Globus pallidus (tissue), 1 donor: ENCODE measurements at regions not wholly inside any gene's neighbourhood (a gene's known extent, or its start where the extent isn't known, plus 50 kb on each side); places are given as distances from the start of the nearest gene placed in this dataset.
"Not testable (repeated sequence)": the region's sequence is repeated elsewhere in the genome, so short reads cannot be mapped to it uniquely, and the experiment has no call there.

Source experiments
- DNase-seq: peaks from one replicate; pipeline ENCODE4 v3.0.0-alpha.2; 2015; ENCODE audit warnings: low spot score

DNA sequence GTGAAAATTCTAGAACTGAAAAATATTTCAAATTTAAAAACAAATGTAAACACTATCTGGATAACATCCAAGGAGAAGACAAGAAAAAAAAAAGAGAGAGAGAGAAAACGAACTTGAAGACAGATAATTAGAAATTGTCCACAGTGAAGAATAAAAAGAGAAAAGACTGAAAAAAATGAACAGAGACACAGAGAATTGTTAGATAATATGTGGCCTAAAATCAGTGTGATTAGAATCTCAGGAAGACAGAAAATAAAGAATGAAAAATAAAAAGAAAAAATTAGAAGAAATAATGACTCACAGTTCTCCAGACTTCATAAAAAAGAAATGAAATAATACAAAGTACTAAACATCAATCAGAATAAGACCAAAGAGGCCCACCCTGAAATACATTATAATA is 1209.3 kb downstream of the FSCB start:
- no peak for DNase-seq

DNA sequence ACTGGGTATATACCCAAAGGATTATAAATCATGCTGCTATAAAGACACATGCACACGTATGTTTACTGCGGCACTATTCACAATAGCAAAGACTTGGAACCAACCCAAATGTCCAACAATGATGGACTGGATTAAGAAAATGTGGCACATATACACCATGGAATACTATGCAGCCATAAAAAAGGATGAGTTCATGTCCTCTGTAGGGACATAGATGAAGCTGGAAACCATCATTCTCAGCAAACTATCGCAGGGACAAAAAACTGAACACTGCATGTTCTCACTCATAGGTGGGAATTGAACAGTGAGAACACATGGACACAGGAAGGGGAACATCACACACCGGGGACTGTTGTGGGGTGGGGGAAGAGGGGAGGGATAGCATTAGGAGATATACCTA is 1211.0 kb downstream of the FSCB start:
- not testable (repeated sequence) for DNase-seq

DNA sequence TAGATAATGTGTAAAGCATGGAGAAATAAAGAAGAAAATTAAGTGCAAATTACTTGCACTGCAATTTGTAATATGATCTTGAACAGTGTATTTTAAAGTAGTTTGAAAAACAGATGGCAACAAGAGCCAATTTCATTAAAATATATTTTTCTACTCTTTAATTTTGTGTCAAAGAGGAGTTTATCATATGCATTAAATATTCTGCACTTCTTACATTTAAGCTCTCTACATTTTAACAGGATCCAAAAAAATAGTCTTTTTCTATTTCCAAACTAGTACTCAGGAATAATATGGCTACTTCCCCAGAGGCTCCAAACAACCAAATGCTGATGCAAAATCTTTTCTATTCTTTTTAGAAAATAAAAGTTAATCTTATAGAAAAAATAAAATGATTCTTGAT is 1221.5 kb downstream of the FSCB start:
- no peak for DNase-seq

DNA sequence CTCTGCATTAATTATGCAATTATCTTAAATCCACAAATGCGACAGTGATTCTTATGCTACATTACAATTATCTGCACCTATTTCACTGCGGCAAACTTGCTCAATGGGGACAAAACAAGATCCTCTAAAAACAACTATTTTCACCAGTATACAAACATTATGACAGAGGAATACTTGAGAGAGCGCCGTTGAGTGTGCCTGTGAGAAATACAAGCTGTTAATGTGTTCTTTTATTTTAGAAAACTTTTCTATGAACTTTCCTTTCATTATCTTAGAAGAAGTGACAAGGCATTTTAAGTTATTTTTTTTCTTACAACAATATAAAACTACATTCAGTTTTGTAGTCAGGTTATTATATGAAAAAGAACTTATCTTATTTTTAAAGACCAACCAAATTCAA is 1247.0 kb downstream of the FSCB start:
- no peak for DNase-seq

DNA sequence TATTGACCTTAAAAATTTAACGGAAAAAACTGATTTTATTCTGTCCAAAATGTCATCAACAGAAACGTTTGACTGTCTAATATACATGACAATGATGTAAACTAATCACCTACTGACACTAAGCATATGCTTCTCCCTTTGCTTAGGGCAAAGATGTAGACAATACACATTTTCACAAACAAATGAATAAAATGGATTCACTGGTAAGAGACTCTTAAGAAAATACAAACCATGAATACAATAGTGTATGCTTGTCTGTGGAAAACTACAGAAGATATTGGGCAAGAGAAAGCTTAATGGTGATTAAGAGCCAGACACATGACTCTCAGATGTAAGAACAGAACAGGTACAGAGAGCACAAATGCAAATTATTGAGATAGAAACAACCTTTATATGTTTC is 1248.7 kb downstream of the FSCB start:
- no peak for DNase-seq

DNA sequence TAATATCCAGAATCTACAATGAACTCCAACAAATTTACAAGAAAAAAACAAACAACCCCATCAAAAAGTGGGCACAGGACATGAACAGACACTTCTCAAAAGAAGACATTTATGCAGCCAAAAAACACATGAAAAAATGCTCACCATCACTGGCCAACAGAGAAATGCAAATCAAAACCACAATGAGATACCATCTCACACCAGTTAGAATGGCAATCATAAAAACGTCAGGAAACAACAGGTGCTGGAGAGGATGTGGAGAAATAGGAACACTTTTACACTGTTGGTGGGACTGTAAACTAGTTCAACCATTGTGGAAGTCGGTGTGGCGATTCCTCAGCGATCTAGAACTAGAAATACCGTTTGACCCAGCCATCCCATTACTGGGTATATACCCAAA is 1250.1 kb downstream of the FSCB start:
- DNase-seq = not testable (repeated sequence)

DNA sequence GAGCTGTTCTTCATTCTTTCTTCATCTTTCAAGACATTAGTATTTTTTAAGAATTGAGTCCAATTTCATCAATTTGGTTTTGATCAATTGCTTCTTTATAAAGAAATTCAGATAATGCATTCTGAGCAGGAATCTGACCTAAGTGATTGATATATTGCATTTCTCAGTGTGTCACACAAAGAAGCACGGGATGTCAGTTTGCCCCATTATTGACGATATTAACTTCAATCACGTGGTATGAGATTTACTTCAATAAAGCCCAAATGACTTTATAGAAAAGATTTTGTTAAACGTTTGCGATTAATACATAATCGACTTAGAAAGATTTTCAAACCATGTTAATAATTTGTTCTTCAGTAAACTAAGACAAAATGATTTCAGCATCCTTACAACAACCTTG is 1254.2 kb downstream of the FSCB start:
- DNase-seq = no peak

DNA sequence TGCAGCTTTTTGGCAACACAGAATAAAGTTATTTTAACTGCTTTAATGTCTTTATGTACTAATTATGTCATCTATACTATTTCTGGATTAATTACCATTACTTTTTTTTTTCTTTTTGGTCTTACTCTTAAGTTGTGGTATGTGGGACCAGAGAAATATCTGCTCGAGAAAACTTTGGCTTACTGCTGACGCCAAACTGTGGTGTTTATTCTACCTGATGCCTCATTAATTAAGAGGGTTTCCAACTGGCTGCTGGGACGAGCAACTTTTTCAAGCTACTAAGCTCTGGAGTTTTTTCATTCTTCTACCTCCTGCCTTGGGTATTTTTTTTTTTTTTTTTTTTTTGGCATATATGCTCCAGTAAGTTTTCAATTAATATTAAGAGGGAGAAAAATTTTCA is 1257.5 kb downstream of the FSCB start:
- DNase-seq = no peak

DNA sequence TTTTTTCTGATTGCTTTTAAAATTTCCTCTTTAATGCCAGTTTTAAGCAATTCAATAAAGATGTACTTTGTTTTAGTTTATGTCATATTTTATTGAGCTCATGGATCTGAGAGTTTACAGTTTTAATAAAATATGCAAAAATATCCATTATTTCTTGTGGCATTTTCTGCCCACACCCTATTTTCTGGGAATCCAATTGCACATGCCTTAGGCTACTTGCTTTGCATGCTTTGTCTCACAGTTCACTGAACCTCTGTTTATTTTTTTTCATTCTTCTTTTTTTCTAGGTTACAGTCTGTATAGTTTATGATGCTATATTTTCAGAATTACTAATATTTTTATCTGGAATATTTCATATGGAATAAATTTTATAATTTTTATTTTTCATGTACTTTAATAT is 1258.0 kb downstream of the FSCB start:
- no peak for DNase-seq

DNA sequence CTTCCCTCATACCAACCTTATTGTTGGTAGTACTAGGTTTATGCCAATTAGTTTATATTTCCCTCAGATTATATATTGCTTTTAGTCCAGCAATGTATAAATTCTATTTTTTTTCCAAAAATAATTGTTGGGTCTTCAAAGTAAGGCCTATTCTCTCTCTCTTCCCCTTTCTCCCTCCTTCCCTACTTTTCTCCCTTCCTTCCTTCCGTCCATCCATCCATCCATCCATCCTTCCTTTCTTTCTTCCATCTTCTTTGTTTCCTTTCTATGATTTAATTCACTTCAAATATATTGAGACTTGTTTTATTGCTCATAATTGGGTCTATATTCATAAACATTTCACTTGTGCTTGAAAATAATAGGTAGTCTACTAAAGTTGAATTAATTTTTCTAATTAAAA is 1259.2 kb downstream of the FSCB start:
- DNase-seq = no peak

DNA sequence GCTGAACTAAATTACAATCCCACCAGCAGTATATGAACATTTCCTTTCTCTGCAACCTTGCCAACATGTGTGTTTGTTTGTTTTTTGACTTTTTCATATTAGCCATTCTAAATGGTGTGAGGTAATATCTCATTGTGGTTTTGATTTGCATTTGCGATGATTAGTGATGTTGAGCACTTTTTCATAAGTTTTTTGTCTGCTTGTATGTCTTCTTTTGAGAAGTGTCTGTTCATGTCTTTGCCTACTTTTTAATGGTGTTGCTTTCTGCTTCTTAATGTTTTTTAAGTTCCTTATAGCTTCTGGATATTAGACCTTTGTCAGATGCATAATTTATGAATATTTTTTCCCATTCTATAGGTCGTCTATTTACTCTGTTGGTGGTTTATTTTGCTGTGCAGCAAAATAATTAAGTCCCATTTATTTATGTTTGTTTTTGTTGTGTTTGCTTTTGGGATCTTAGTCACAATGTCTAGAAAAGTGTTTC is 1262.9 kb downstream of the FSCB start:
- DNase-seq = no peak

DNA sequence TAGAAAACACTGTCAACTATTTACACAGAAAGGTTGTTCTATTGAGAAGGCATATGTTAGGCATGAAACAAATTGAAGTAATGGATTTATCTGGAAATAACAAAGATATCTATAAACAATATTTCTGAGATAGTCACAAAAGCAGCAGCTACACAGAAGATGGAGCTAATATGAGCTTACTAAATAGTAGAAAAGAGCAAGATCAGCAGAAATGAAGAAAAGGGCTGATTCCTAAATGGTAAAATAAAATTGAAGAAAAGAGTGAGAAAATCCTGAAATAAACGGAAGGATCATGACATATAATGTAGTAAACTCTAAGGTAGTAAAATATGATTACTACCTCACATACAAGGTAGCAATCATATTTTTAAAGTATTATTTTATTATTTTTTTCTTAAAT is 1263.9 kb downstream of the FSCB start:
- no peak for DNase-seq

DNA sequence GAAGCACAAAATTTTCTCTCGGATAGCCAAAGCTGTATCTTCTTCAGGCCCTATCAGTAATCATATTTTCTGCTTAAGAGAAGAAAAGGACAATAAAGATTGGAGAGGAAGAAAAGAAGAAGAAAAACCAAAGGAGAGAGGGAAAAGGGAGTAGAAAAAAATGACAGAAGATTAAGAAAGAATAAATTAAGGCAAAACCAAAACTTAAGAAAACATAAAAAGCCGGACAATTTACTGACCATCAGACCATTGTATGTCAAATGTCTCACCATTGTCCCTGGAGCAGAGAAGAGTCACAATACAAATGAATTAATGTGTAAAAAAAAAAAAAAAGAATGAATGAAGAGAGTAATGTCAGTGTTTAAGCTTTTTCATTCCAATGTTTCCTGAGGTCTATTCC is 1274.8 kb downstream of the FSCB start:
- no peak for DNase-seq

DNA sequence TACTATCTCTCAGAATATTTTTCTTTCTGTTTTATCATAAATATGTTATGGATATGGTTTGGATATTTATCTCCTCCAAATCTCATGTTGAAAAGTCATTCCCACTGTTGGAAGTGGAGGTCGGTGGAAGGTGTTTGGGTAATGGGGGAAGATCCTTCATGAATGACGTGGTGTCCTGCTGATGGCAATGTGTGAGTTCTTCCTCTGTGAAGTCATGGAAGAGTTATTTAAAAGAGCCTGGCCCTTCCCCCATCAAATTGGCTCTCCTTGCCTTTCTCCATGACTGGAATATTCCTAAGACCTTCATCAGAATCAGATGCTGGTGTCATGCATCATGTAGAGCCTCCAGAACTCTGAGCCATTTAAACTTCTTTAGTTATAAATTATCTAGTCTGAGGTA is 1291.6 kb downstream of the FSCB start:
- DNase-seq = no peak

DNA sequence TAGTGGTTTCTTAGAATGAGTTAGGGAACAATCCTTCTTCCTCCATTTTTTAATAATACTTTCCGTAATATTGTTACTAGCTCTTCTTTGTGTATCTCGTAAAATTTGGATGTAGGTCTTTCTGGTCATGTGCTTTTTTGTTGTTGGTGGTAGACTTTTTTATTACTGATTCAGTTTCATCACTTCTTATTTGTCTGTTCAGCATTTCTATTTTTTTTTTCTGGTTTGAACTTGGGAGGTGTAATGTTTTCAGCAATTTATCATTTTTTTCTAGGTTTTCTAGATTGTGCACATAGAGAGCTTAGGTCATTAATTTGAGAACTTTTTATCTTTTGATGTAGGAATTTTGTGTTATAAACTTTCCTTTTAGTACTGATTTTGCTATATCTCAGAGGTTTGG is 1299.9 kb downstream of the FSCB start:
- no peak for DNase-seq

DNA sequence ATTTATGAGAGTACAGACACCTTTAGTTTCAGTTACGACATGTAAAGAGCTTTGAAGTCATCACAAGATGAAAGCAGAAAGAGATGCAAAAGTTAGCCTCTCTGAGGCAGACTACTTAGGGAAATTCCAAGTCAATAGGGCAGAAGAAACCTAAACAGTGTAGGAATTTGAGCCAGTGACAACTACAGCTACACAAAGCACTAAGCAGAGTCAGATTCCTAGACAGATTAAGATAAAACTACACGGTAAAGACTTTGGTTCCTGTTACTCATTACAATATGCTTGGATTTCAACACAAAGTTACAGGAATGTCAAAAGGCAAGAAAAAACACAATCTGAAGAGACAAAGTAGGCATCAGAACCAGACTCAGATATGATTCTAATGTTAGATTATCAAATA is 1302.3 kb downstream of the FSCB start:
- DNase-seq = no peak

DNA sequence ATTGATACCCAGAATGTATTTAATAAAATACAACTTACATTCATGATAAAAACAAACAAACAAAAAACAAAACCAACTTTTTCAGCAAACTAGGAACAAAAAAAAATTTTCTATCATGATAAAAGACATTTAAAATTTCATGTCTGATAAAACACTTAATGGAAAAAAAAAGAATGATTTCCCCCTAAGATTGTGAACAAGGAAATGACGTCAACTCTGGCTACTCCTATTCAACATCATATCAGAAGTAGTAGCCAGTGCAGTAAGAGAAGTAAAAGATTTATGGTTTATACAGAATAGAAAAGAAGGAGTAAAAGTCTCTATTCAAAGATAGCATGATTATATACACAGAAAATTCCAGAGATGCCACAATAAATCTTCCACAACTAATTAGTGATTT is 1306.6 kb downstream of the FSCB start:
- DNase-seq = no peak

DNA sequence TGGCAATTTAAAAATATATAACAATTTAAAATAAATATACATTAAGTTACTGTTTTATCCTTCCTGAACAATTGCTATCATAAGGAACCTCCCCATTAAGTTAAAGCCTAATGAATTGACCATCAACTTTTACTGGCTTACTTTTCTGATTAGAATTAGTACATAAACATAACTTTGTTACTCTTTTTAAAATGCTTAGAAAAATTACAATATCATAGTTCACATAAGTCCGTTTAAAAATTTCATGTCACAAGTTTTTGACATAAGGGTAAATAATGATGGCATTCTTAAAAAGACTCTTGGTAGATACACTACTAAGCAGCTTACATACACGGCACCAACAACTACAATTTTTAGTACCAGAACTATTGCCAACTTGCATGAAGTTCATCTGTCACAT is 1308.6 kb downstream of the FSCB start:
- DNase-seq = no peak

DNA sequence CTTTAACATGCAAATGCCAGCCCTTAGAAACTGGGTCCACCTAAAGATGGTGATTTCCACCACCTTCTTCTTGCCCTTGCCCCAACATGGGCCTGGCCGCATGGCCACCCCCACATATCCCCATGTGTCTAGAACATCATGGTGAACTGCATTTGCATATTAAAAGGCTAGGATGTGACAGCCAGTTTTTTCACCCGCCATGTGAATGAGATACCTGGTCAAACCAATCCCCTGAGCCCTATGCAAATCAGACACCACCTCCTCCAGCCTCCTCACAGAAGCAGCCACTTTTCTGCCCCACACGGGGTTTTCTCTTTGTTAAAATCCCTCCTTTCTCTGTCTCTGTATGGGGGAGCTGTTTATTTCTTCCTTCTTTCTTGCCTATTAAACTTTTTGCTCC is 1322.5 kb downstream of the FSCB start:
- DNase-seq = no peak

DNA sequence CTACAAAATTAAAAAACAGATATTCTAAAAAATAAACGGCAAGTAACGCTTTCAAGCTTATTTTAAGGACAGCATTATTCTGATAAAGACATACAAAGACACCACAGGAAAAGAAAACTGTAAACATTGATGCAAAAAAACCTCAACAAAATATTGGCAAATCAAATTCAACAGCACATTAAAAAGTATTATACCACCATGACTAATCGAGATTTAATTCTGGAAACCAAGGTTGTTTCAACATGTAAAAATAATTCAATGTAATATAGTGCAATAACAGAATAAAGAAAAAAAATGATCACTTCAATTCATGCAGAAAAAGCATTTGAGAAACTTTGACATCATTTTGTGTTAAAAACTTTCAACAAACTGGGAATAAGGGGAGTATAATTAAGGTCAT is 1323.2 kb downstream of the FSCB start:
- no peak for DNase-seq

DNA sequence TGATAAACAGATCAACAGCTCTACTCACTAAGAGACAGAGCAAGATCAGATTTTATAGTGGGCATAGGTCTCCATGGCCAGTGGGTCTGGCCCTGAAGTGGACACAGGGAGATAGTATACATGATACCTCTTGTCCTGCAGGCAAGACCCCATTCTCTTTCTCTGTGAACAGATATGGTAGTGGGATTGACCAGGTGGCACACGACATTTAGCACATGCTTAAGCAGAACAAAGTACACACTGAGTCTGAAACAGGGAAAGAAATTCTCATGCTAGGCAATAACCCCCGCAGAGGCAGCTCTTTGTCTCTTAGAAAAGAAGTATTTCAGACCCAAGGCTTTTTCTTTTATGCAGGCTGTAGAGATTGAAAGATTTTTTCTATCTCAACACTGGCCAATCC is 1331.2 kb downstream of the FSCB start:
- DNase-seq = no peak

DNA sequence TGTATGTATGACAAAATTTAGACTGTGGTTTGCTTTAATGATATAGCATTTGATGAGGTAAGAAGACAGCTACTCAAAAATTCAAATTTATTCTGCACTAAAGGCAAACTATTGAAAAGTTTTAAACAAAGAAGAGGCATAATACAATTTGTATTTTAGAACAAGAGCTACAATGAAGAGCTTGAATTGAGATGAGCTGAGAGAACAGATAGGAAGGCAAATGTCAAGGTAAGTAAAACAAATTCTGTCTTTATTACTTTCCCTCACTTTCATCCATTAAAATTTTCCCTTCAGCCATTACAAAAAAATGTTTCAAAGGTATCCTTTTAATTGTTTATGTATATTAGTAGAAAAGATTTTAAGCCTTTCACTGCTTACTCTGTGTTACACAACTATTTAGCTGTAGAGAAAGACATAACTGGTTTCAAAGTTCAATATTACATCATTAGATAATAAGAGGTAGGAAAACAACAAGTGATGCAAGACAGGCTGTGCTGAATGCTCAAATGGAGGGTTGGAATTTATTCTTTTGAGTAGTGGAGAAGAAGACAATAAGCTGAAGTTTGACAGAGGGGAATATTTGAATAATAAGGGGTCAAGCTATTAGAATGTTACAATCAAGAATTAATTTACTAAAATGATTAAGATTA is 1334.1 kb downstream of the FSCB start:
- no peak for DNase-seq

DNA sequence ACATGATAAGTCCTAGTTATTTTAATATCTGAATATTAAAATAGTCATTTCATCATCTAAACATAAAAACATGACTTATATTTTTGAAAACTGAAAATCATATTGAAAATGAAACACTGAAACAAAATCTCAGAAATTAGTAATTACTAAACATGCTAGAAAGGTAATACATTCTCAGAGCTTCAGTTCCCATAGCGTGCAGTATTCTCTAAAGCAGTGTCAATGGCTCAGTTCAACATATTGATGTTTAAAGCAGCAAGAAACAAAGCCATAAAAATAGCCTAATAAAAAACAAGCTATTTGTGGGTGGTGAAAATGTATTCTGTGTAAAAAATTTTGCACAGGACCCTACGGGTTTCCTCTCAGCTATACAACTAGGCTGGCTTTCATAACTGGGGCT is 1337.4 kb downstream of the FSCB start:
- DNase-seq = no peak

DNA sequence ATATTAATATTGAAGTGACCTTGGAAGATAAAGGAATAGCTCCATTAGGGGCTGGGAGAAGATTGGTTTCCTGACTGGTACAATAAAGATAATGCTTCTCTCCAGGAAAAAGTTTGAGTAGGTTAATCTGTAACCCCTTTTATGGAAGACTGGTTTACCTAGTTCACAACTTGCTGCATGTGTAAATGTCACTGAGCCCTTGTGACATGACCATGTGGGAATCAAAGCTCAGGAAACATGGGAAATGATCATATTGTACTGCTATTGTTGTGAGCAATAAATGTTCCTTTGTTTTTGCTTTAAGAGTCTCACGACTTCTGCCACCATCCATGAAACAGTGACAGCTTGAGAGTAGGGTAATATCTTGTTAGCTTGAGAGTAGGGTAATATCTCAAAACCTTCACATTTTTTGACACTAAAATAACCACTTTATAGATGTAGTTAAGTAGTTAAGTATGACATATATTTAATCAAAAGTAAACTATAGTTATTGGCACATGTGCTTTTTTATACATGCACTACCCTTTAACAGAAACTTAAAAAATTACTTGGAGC is 1338.6 kb downstream of the FSCB start:
- no peak for DNase-seq
